Nephron progenitor cell (in vitro differentiated cells): ENCODE measurements at regions not wholly inside any gene's neighbourhood (a gene's known extent, or its start where the extent isn't known, plus 50 kb on each side); places are given as distances from the start of the nearest gene placed in this dataset.

Experiments
- DNase-seq: peaks from one replicate; pipeline ENCODE4 v3.0.0; 2021
- H3K27ac Mint-ChIP-seq: 2 replicates; pipeline ENCODE4 v1.8.0; 2021; ENCODE audit warnings: mild to moderate bottlenecking, moderate library complexity, mixed read lengths
- H3K27me3 Mint-ChIP-seq: 2 replicates; pipeline ENCODE4 v1.8.0; 2021; ENCODE audit warnings: mild to moderate bottlenecking, low read depth, mixed read lengths; ENCODE audit not compliant: poor library complexity
- H3K36me3 Mint-ChIP-seq: 2 replicates; pipeline ENCODE4 v1.8.0; 2021; ENCODE audit warnings: low read depth, mixed read lengths
- H3K4me1 Mint-ChIP-seq: 2 replicates; pipeline ENCODE4 v1.8.0; 2021; ENCODE audit warnings: mixed read lengths
- H3K4me3 Mint-ChIP-seq: 2 replicates; pipeline ENCODE4 v1.8.0; 2021; ENCODE audit warnings: mild to moderate bottlenecking, moderate library complexity, mixed read lengths
- H3K9me3 Mint-ChIP-seq: 2 replicates; pipeline ENCODE4 v1.8.0; 2021; ENCODE audit warnings: mild to moderate bottlenecking, moderate library complexity, mixed read lengths
- CTCF ChIP-seq: fragments of 200-600 bp; sonication (generic); IDR thresholded peaks from 2 replicates; pipeline ENCODE4 v1.5.0; 2021; ENCODE audit warnings: antibody characterized with exemption

GRCh38 chr4:43556262-43556661 is 663.7 kb downstream of the GRXCR1 start:
- H3K27ac Mint-ChIP-seq: no peak overlapping the region
- no peaks in the 10 kb centered on the region for H3K27me3 Mint-ChIP-seq
- no peaks in the 10 kb centered on the region for H3K36me3 Mint-ChIP-seq
- no peaks in the 10 kb centered on the region for H3K4me1 Mint-ChIP-seq
- H3K4me3 Mint-ChIP-seq: no peak overlapping the region
- no peak for TF ChIP-seq CTCF
- no peak for DNase-seq
- peaks cover 50% of the 10 kb centered on the region for H3K9me3 Mint-ChIP-seq

- H3K27me3 Mint-ChIP-seq: no peaks in the 10 kb centered on the region
- H3K4me1 Mint-ChIP-seq: peaks cover 11% of the 10 kb centered on the region
- no peak overlapping the region for H3K4me3 Mint-ChIP-seq
- no peaks in the 10 kb centered on the region for H3K36me3 Mint-ChIP-seq
- no peak for TF ChIP-seq CTCF
- no peak overlapping the region for H3K27ac Mint-ChIP-seq
- peaks cover 13% of the 10 kb centered on the region for H3K9me3 Mint-ChIP-seq
- DNase-seq: no peak
Measured at GRCh38 chr4:43560047-43560446, 667.5 kb downstream of the GRXCR1 start.

- Mint-ChIP-seq H3K4me3 (no peak overlapping the region), H3K9me3 (no peaks in the 10 kb centered on the region), H3K27ac (no peak overlapping the region), H3K36me3 (no peaks in the 10 kb centered on the region), H3K4me1 (peaks cover 11% of the 10 kb centered on the region), H3K27me3 (no peaks in the 10 kb centered on the region)
- TF ChIP-seq CTCF: no peak
- no peak for DNase-seq
Measured at GRCh38 chr4:43564107-43564506, 671.6 kb downstream of the GRXCR1 start.

- H3K9me3 Mint-ChIP-seq: no peaks in the 10 kb centered on the region
- no peak overlapping the region for H3K4me3 Mint-ChIP-seq
- DNase-seq: no peak
- H3K27ac Mint-ChIP-seq: no peak overlapping the region
- H3K4me1 Mint-ChIP-seq: peaks cover 11% of the 10 kb centered on the region
- H3K36me3 Mint-ChIP-seq: no peaks in the 10 kb centered on the region
- no peaks in the 10 kb centered on the region for H3K27me3 Mint-ChIP-seq
- no peak for TF ChIP-seq CTCF
Measured at GRCh38 chr4:43564591-43564990, 672.1 kb downstream of the GRXCR1 start.

- no peak overlapping the region for H3K4me3 Mint-ChIP-seq
- TF ChIP-seq CTCF: no peak
- H3K27ac Mint-ChIP-seq: no peak overlapping the region
- no peak for DNase-seq
- peaks cover 11% of the 10 kb centered on the region for H3K4me1 Mint-ChIP-seq
- no peaks in the 10 kb centered on the region for H3K36me3 Mint-ChIP-seq
- no peaks in the 10 kb centered on the region for H3K27me3 Mint-ChIP-seq
- no peaks in the 10 kb centered on the region for H3K9me3 Mint-ChIP-seq
Measured at GRCh38 chr4:43567644-43568043, 675.1 kb downstream of the GRXCR1 start.

GRCh38 chr4:43586813-43587212 is 694.3 kb downstream of the GRXCR1 start:
- Mint-ChIP-seq H3K9me3 (no peaks in the 10 kb centered on the region), H3K4me1 (no peaks in the 10 kb centered on the region), H3K4me3 (no peak overlapping the region), H3K27ac (no peak overlapping the region), H3K27me3 (no peaks in the 10 kb centered on the region), H3K36me3 (no peaks in the 10 kb centered on the region)
- no peak for TF ChIP-seq CTCF
- no peak for DNase-seq
